SK-N-DZ (cell line): ENCODE measurements at regions not wholly inside any gene's neighbourhood (a gene's known extent, or its start where the extent isn't known, plus 50 kb on each side); places are given as distances from the start of the nearest gene placed in this dataset.

Experiments used
- DNase-seq: peaks from one replicate; pipeline ENCODE4 v3.0.0-alpha.2; 2015; ENCODE audit warnings: low spot score
- small RNA-seq, 2 experiments: library from RNA; depleted of rRNA; stranded (forward); fragments of <200 nt; gene quantifications; one replicate each; pipeline ENCODE3, GENCODE V24; 2014

- DNase-seq, result peak; percentile 77
These were observed 65.6 kb upstream of the KDM7A start for GRCh38 chr7:140242057-140243031.

- DNase-seq, result no peak
These were observed 62.8 kb upstream of the KDM7A start for GRCh38 chr7:140239653-140239935.

- DNase-seq, result no peak
These were observed 62.2 kb upstream of the KDM7A start for GRCh38 chr7:140238778-140239652.

- no peak for DNase-seq
These were observed 60.6 kb upstream of the KDM7A start for GRCh38 chr7:140237390-140237789.

GRCh38 chr7:140236626-140237025 is 59.8 kb upstream of the KDM7A start:
- no peak for DNase-seq

GRCh38 chr7:140235114-140235513 is 58.3 kb upstream of the KDM7A start:
- no peak for DNase-seq

- DNase-seq, result no peak
These were observed 56.5 kb upstream of the KDM7A start for GRCh38 chr7:140232957-140233917.

- DNase-seq, result no peak
These were observed 55.1 kb upstream of the KDM7A start for GRCh38 chr7:140231771-140232491.

- DNase-seq, result peak; percentile 86
These were observed 54.3 kb upstream of the KDM7A start for GRCh38 chr7:140230861-140231770.

- no peak for DNase-seq
These were observed 53.7 kb upstream of the KDM7A start for GRCh38 chr7:140230516-140230860.

- no peak for DNase-seq
These were observed 53.1 kb upstream of the KDM7A start for GRCh38 chr7:140229591-140230515.

GRCh38 chr7:140229101-140229525 is 52.3 kb upstream of the KDM7A start:
- no peak for DNase-seq

Small RNA genes lying in the stretch of these regions (small RNA-seq; reads per million reads assigned to genes)
- 0 reads per million in 2 experiments for gene RNU1-58P
